ENCODE measurements at regions not wholly inside any gene's neighbourhood (a gene's known extent, or its start where the extent isn't known, plus 50 kb on each side); places are given as distances from the start of the nearest gene placed in this dataset.
"Not testable (repeated sequence)": the region's sequence is repeated elsewhere in the genome, so short reads cannot be mapped to it uniquely, and the experiment has no call there.

GRCh38 chr10:33101392-33101787 lies 143.4 kb upstream of the ITGB1 start:
- no peak for DNase-seq (ENCODE audit: low spot score)

- DNase-seq (ENCODE audit: low spot score) = no peak
Observed at GRCh38 chr10:33100781-33101391, 142.9 kb upstream of the ITGB1 start.

GRCh38 chr10:33099748-33100147 lies 141.7 kb upstream of the ITGB1 start:
- peak; percentile 60 for DNase-seq (ENCODE audit: low spot score)

GRCh38 chr10:33098951-33099663 lies 141.1 kb upstream of the ITGB1 start:
- peak; percentile 24 for DNase-seq (ENCODE audit: low spot score)

GRCh38 chr10:33095867-33096815 lies 138.1 kb upstream of the ITGB1 start:
- no peak for DNase-seq (ENCODE audit: low spot score)

GRCh38 chr10:33094263-33095051 lies 136.4 kb upstream of the ITGB1 start:
- no peak for DNase-seq (ENCODE audit: low spot score)

GRCh38 chr10:33093362-33093761 lies 135.3 kb upstream of the ITGB1 start:
- DNase-seq (ENCODE audit: low spot score) = no peak

GRCh38 chr10:33092596-33092995 lies 134.6 kb upstream of the ITGB1 start:
- no peak for DNase-seq (ENCODE audit: low spot score)

- no peak for DNase-seq (ENCODE audit: low spot score)
Observed at GRCh38 chr10:33091201-33091600, 133.2 kb upstream of the ITGB1 start.

GRCh38 chr10:33088990-33089389 lies 131.0 kb upstream of the ITGB1 start:
- no peak for DNase-seq (ENCODE audit: low spot score)

- no peak for DNase-seq (ENCODE audit: low spot score)
Observed at GRCh38 chr10:33087922-33088321, 129.9 kb upstream of the ITGB1 start.

- DNase-seq (ENCODE audit: low spot score) = no peak
Observed at GRCh38 chr10:33087152-33087551, 129.1 kb upstream of the ITGB1 start.

- no peak for DNase-seq (ENCODE audit: low spot score)
Observed at GRCh38 chr10:33086100-33086499, 128.1 kb upstream of the ITGB1 start.

GRCh38 chr10:33085313-33085833 lies 127.3 kb upstream of the ITGB1 start:
- no peak for DNase-seq (ENCODE audit: low spot score)

- no peak for DNase-seq (ENCODE audit: low spot score)
Observed at GRCh38 chr10:33084453-33084852, 126.4 kb upstream of the ITGB1 start.

- DNase-seq (ENCODE audit: low spot score) = no peak
Observed at GRCh38 chr10:33082373-33082895, 124.4 kb upstream of the ITGB1 start.

GRCh38 chr10:33080467-33080866 lies 122.4 kb upstream of the ITGB1 start:
- DNase-seq (ENCODE audit: low spot score) = not testable (repeated sequence)

- DNase-seq (ENCODE audit: low spot score) = no peak
Observed at GRCh38 chr10:33074443-33074842, 116.4 kb upstream of the ITGB1 start.

GRCh38 chr10:33073641-33074415 lies 115.8 kb upstream of the ITGB1 start:
- peak; percentile 42 for DNase-seq (ENCODE audit: low spot score)

GRCh38 chr10:33071857-33072256 lies 113.8 kb upstream of the ITGB1 start:
- no peak for DNase-seq (ENCODE audit: low spot score)

GRCh38 chr10:33070101-33070500 lies 112.1 kb upstream of the ITGB1 start:
- no peak for DNase-seq (ENCODE audit: low spot score)

Data from GM03348 (cell line).